Mucosa of descending colon (tissue), 3 donors: ENCODE measurements at regions not wholly inside any gene's neighbourhood (a gene's known extent, or its start where the extent isn't known, plus 50 kb on each side); places are given as distances from the start of the nearest gene placed in this dataset.
A peak's percentile ranks its signal among the peaks of the same experiment; 100 is the strongest.

Experiments used
- ATAC-seq: fragments of 200-7000 bp; cut with Tn5 transposase; one replicate; pipeline ENCODE4 v1.9.1; 2020; ENCODE audit warnings: mild to moderate bottlenecking, moderate library complexity
- DNase-seq, 3 donors: peaks; one replicate each; pipeline ENCODE4 v3.0.0-alpha.2; 2020
- H3K36me3 ChIP-seq: fragments of 200-600 bp; one replicate; pipeline ENCODE4 v1.8.0; 2021; ENCODE audit warnings: low read depth, mild to moderate bottlenecking
- H3K4me1 ChIP-seq: fragments of 200-600 bp; one replicate; pipeline ENCODE4 v1.8.0; 2021; ENCODE audit warnings: low read depth, mild to moderate bottlenecking
- H3K4me3 ChIP-seq: fragments of 200-600 bp; one replicate; pipeline ENCODE4 v1.8.0; 2021; ENCODE audit warnings: mild to moderate bottlenecking
- H3K9me3 ChIP-seq: fragments of 200-600 bp; one replicate; pipeline ENCODE4 v1.8.0; 2021; ENCODE audit warnings: mild to moderate bottlenecking
- CTCF ChIP-seq: fragments of 200-600 bp; IDR thresholded peaks from one replicate; pipeline ENCODE4 v1.8.0; 2022; ENCODE audit warnings: antibody characterized with exemption, mild to moderate bottlenecking
- intact Hi-C, 2 donors: fragments of 100-400 bp; cut with DNase I in 1 of 2; cut with micrococcal nuclease in 1 of 2; formaldehyde crosslinking; loops; one replicate each; pipeline versions ENCODE4 v1.11.0 to v1.11.1; 2022; cut with DNase I, micrococcal nuclease
- donor health status: DM: no; HTN: no; CAD: no; lungs with moderate emphysema.
- donor health status: DM: no; HTN: no; CAD: no.
- donor health status: DM: no; HTN: yes; CAD: no.

GRCh38 chr4:71268166-71268565, 70.7 kb upstream of the SLC4A4 start:
- TF ChIP-seq CTCF: no peak
- Histone ChIP-seq H3K36me3 (no peaks in the 10 kb centered on the region), H3K4me1 (peaks cover 9% of the 10 kb centered on the region), H3K4me3 (no peak overlapping the region), H3K9me3 (no peaks in the 10 kb centered on the region)
- ATAC-seq (no peak), DNase-seq (no peak)
- intact Hi-C loops: no loop called here

- intact Hi-C loops: no loop called here
- Histone ChIP-seq H3K36me3 (no peaks in the 10 kb centered on the region), H3K4me3 (no peak overlapping the region), H3K9me3 (no peaks in the 10 kb centered on the region), H3K4me1 (peaks cover 9% of the 10 kb centered on the region)
- DNase-seq (no peak), ATAC-seq (no peak)
- no peak for TF ChIP-seq CTCF
Observed at GRCh38 chr4:71269233-71269632, 69.6 kb upstream of the SLC4A4 start.

GRCh38 chr4:71270901-71271300, 67.9 kb upstream of the SLC4A4 start:
- H3K9me3 ChIP-seq: no peaks in the 10 kb centered on the region
- peaks cover 9% of the 10 kb centered on the region for H3K4me1 ChIP-seq
- intact Hi-C loops: no loop called here
- H3K4me3 ChIP-seq: no peak overlapping the region
- peak in 1 of 3 donors; percentile 34 for DNase-seq
- ATAC-seq: peak; percentile 70
- no peak for TF ChIP-seq CTCF
- H3K36me3 ChIP-seq: no peaks in the 10 kb centered on the region

- Histone ChIP-seq H3K36me3 (no peaks in the 10 kb centered on the region), H3K4me3 (no peak overlapping the region), H3K4me1 (peaks cover 9% of the 10 kb centered on the region), H3K9me3 (no peaks in the 10 kb centered on the region)
- no peak for TF ChIP-seq CTCF
- no peak for DNase-seq
- no peak for ATAC-seq
- intact Hi-C loops: no loop called here
Observed at GRCh38 chr4:71272976-71273375, 65.8 kb upstream of the SLC4A4 start.

GRCh38 chr4:71275004-71275403, 63.8 kb upstream of the SLC4A4 start:
- ATAC-seq: peak; percentile 25
- Histone ChIP-seq H3K4me3 (no peak overlapping the region), H3K4me1 (peaks cover 9% of the 10 kb centered on the region), H3K9me3 (no peaks in the 10 kb centered on the region), H3K36me3 (no peaks in the 10 kb centered on the region)
- DNase-seq: no peak
- no peak for TF ChIP-seq CTCF
- intact Hi-C loops: no loop called here

GRCh38 chr4:71275570-71275969, 63.2 kb upstream of the SLC4A4 start:
- Histone ChIP-seq H3K4me1 (peaks cover 9% of the 10 kb centered on the region), H3K36me3 (no peaks in the 10 kb centered on the region), H3K4me3 (no peak overlapping the region), H3K9me3 (no peaks in the 10 kb centered on the region)
- intact Hi-C loops: no loop called here
- no peak for TF ChIP-seq CTCF
- ATAC-seq (no peak), DNase-seq (no peak)
